Effector memory CD8-positive, alpha-beta T cell (primary cell): ENCODE measurements at regions not wholly inside any gene's neighbourhood (a gene's known extent, or its start where the extent isn't known, plus 50 kb on each side); places are given as distances from the start of the nearest gene placed in this dataset.

Experiments used
- ATAC-seq: fragments of 150-1000 bp; cut with Tn5 transposase; replicated peaks from 2 replicates; pipeline ENCODE4 v1.10.0; 2021; ENCODE audit warnings: mild to moderate bottlenecking, moderate library complexity
- DNase-seq, 3 experiments: peaks; one replicate each; pipeline ENCODE4 v3.0.0; 2021
- H3K27ac Mint-ChIP-seq, 2 donors: one replicate each; pipeline ENCODE4 v1.8.0; 2022; ENCODE audit warnings: mild to moderate bottlenecking in 2 of 2, mixed read lengths in 2 of 2, moderate library complexity in 2 of 2
- H3K27me3 Mint-ChIP-seq, 2 donors: one replicate each; pipeline ENCODE4 v1.8.0; 2022; ENCODE audit warnings: mixed read lengths in 2 of 2
- H3K36me3 Mint-ChIP-seq: one replicate; pipeline ENCODE4 v1.8.0; 2022; ENCODE audit warnings: mild to moderate bottlenecking, moderate library complexity, mixed read lengths; ENCODE audit not compliant: insufficient read depth
- H3K4me1 Mint-ChIP-seq, 2 donors: one replicate each; pipeline ENCODE4 v1.8.0; 2022; ENCODE audit warnings: low read depth in 2 of 2, mixed read lengths in 2 of 2
- H3K4me3 Mint-ChIP-seq, 2 donors: one replicate each; pipeline ENCODE4 v1.8.0; 2022; ENCODE audit warnings: mild to moderate bottlenecking in 2 of 2, mixed read lengths in 2 of 2, moderate library complexity in 2 of 2
- H3K9me3 Mint-ChIP-seq, 2 donors: one replicate each; pipeline ENCODE4 v1.8.0; 2022; ENCODE audit warnings: mixed read lengths in 2 of 2

- Mint-ChIP-seq H3K9me3 (no peaks in the 10 kb centered on the region), H3K4me3 (no peak overlapping the region), H3K27me3 (peaks cover 25 to 26% of the 10 kb centered on the region in 2 donors), H3K27ac (no peak overlapping the region), H3K36me3 (no peaks in the 10 kb centered on the region), H3K4me1 (no peaks in the 10 kb centered on the region)
- DNase-seq (no peak), ATAC-seq (no peak)
Observed at GRCh38 chr6:40169878-40170277, 235.6 kb upstream of the MOCS1 start.

GRCh38 chr6:40166963-40167362 lies 232.7 kb upstream of the MOCS1 start:
- DNase-seq (no peak), ATAC-seq (no peak)
- no peaks in the 10 kb centered on the region for H3K36me3 Mint-ChIP-seq
- no peaks in the 10 kb centered on the region for H3K4me1 Mint-ChIP-seq
- H3K27ac Mint-ChIP-seq, result no peak overlapping the region
- H3K4me3 Mint-ChIP-seq, result no peak overlapping the region
- H3K9me3 Mint-ChIP-seq, result no peaks in the 10 kb centered on the region
- peaks cover 27 to 46% of the 10 kb centered on the region in 2 donors for H3K27me3 Mint-ChIP-seq

GRCh38 chr6:40165036-40165709 lies 230.9 kb upstream of the MOCS1 start:
- no peak overlapping the region for H3K4me3 Mint-ChIP-seq
- H3K4me1 Mint-ChIP-seq, result no peaks in the 10 kb centered on the region
- no peaks in the 10 kb centered on the region for H3K9me3 Mint-ChIP-seq
- ATAC-seq, result no peak
- H3K27ac Mint-ChIP-seq, result no peak overlapping the region
- H3K36me3 Mint-ChIP-seq, result no peaks in the 10 kb centered on the region
- DNase-seq, result no peak
- peaks cover 22 to 40% of the 10 kb centered on the region in 2 donors for H3K27me3 Mint-ChIP-seq

- Mint-ChIP-seq H3K27me3 (peaks cover 14 to 31% of the 10 kb centered on the region in 2 donors), H3K9me3 (no peaks in the 10 kb centered on the region), H3K27ac (no peak overlapping the region), H3K36me3 (no peaks in the 10 kb centered on the region), H3K4me1 (no peaks in the 10 kb centered on the region), H3K4me3 (no peak overlapping the region)
- ATAC-seq, result no peak
- no peak for DNase-seq
Observed at GRCh38 chr6:40164345-40164755, 230.1 kb upstream of the MOCS1 start.

- Mint-ChIP-seq H3K9me3 (no peaks in the 10 kb centered on the region), H3K27ac (no peak overlapping the region)
- ATAC-seq, result no peak
Observed at GRCh38 chr6:40163924-40164323, 229.7 kb upstream of the MOCS1 start.

GRCh38 chr6:40162074-40162473 lies 227.8 kb upstream of the MOCS1 start:
- ATAC-seq (no peak), DNase-seq (no peak)
- H3K9me3 Mint-ChIP-seq, result peaks cover 0 to 2% of the 10 kb centered on the region in 2 donors
- H3K36me3 Mint-ChIP-seq, result no peaks in the 10 kb centered on the region
- peaks cover 17 to 20% of the 10 kb centered on the region in 2 donors for H3K27me3 Mint-ChIP-seq
- no peak overlapping the region for H3K4me3 Mint-ChIP-seq
- no peak overlapping the region for H3K27ac Mint-ChIP-seq
- H3K4me1 Mint-ChIP-seq, result no peaks in the 10 kb centered on the region

More at GRCh38 chr6:40163924-40164323, 229.7 kb upstream of the MOCS1 start:
- Mint-ChIP-seq H3K4me3 (no peak overlapping the region), H3K4me1 (no peaks in the 10 kb centered on the region), H3K36me3 (no peaks in the 10 kb centered on the region), H3K27me3 (peaks cover 10 to 27% of the 10 kb centered on the region in 2 donors)
- no peak for DNase-seq

GRCh38 chr6:40160826-40161225 lies 226.6 kb upstream of the MOCS1 start:
- DNase-seq (no peak), ATAC-seq (no peak)
- no peak overlapping the region for H3K27ac Mint-ChIP-seq

GRCh38 chr6:40159865-40160264 lies 225.6 kb upstream of the MOCS1 start:
- no peak overlapping the region for H3K27ac Mint-ChIP-seq
- no peak for ATAC-seq
- no peaks in the 10 kb centered on the region for H3K4me1 Mint-ChIP-seq

More at GRCh38 chr6:40160826-40161225, 226.6 kb upstream of the MOCS1 start:
- Mint-ChIP-seq H3K4me3 (no peak overlapping the region), H3K9me3 (peaks cover 0 to 2% of the 10 kb centered on the region in 2 donors), H3K36me3 (no peaks in the 10 kb centered on the region), H3K4me1 (no peaks in the 10 kb centered on the region), H3K27me3 (peaks cover 26% of the 10 kb centered on the region in 2 donors)

GRCh38 chr6:40152701-40153436 lies 218.6 kb upstream of the MOCS1 start:
- no peak for ATAC-seq
- DNase-seq, result no peak
- Mint-ChIP-seq H3K4me3 (no peak overlapping the region), H3K36me3 (no peaks in the 10 kb centered on the region), H3K9me3 (peaks cover 0 to 4% of the 10 kb centered on the region in 2 donors), H3K27ac (no peak overlapping the region), H3K4me1 (no peaks in the 10 kb centered on the region), H3K27me3 (peaks cover 17 to 29% of the 10 kb centered on the region in 2 donors)

More at GRCh38 chr6:40159865-40160264, 225.6 kb upstream of the MOCS1 start:
- Mint-ChIP-seq H3K9me3 (peaks cover 0 to 2% of the 10 kb centered on the region in 2 donors), H3K27me3 (peaks cover 30 to 34% of the 10 kb centered on the region in 2 donors), H3K4me3 (no peak overlapping the region), H3K36me3 (no peaks in the 10 kb centered on the region)
- no peak for DNase-seq

- no peak for ATAC-seq
Observed at GRCh38 chr6:40152196-40152595, 217.9 kb upstream of the MOCS1 start.

GRCh38 chr6:40148882-40149573 lies 214.8 kb upstream of the MOCS1 start:
- Mint-ChIP-seq H3K27me3 (peaks cover 6 to 15% of the 10 kb centered on the region in 2 donors), H3K36me3 (no peaks in the 10 kb centered on the region), H3K27ac (no peak overlapping the region), H3K4me3 (no peak overlapping the region), H3K4me1 (no peaks in the 10 kb centered on the region), H3K9me3 (peaks cover 0 to 2% of the 10 kb centered on the region in 2 donors)
- ATAC-seq, result no peak
- DNase-seq, result no peak

More at GRCh38 chr6:40152196-40152595, 217.9 kb upstream of the MOCS1 start:
- Mint-ChIP-seq H3K27ac (no peak overlapping the region), H3K4me3 (no peak overlapping the region), H3K36me3 (no peaks in the 10 kb centered on the region), H3K9me3 (peaks cover 0 to 3% of the 10 kb centered on the region in 2 donors), H3K4me1 (no peaks in the 10 kb centered on the region), H3K27me3 (peaks cover 15 to 29% of the 10 kb centered on the region in 2 donors)
- no peak for DNase-seq

GRCh38 chr6:40146902-40147301 lies 212.6 kb upstream of the MOCS1 start:
- DNase-seq, result no peak
- Mint-ChIP-seq H3K36me3 (no peaks in the 10 kb centered on the region), H3K9me3 (no peaks in the 10 kb centered on the region), H3K27me3 (peaks cover 6 to 15% of the 10 kb centered on the region in 2 donors), H3K4me3 (no peak overlapping the region), H3K27ac (no peak overlapping the region), H3K4me1 (no peaks in the 10 kb centered on the region)
- ATAC-seq, result no peak

GRCh38 chr6:40139447-40139846 lies 205.2 kb upstream of the MOCS1 start:
- H3K9me3 Mint-ChIP-seq, result peaks cover 0 to 7% of the 10 kb centered on the region in 2 donors
- H3K27ac Mint-ChIP-seq, result no peak overlapping the region
- H3K27me3 Mint-ChIP-seq, result peaks cover 2 to 9% of the 10 kb centered on the region in 2 donors
- H3K4me1 Mint-ChIP-seq, result no peaks in the 10 kb centered on the region
- no peak overlapping the region for H3K4me3 Mint-ChIP-seq
- H3K36me3 Mint-ChIP-seq, result no peaks in the 10 kb centered on the region
- DNase-seq (no peak), ATAC-seq (no peak)
